CD4-positive, alpha-beta T cell (primary cell): ENCODE measurements at regions not wholly inside any gene's neighbourhood (a gene's known extent, or its start where the extent isn't known, plus 50 kb on each side); places are given as distances from the start of the nearest gene placed in this dataset.

ENCODE experiments used
- ATAC-seq: fragments of 200-7000 bp; cut with Tn5 transposase; one replicate; pipeline ENCODE4 v1.10.0; 2022; ENCODE audit warnings: mild to moderate bottlenecking; ENCODE audit not compliant: poor library complexity
- CTCF ChIA-PET: fragments of 350-600 bp; sonication (Branson Sonifier 250); formaldehyde crosslinking; loops from one replicate; lab custom pipeline; 2021; ENCODE audit warnings: antibody characterized with exemption, inconsistent platforms; lab: Charles Lee
- POLR2A ChIA-PET: fragments of 350-600 bp; sonication (Branson Sonifier 250); formaldehyde crosslinking; loops from one replicate; lab custom pipeline; 2021; ENCODE audit warnings: antibody characterized with exemption, inconsistent platforms; lab: Charles Lee
- DNase-seq, 14 experiments: peaks; one replicate each; pipeline ENCODE4 v3.0.0-alpha.2; 2013 to 2020; ENCODE audit warnings: mixed read lengths in 2 of 14
- H3K27ac ChIP-seq, 2 donors: one replicate each; pipeline versions ENCODE4 v1.5.1 to v1.7.0; 2013; ENCODE audit warnings: low read length in 2 of 2, low read depth in 1 of 2, mild to moderate bottlenecking in 1 of 2
- H3K27me3 ChIP-seq, 2 experiments: 1 replicate in 1 of 2; 2 replicates in 1 of 2; pipeline versions ENCODE4 v1.6.1 to v1.7.0; 2013; ENCODE audit warnings: low read length in 2 of 2, control low read depth in 1 of 2, mild to moderate bottlenecking in 1 of 2, moderate library complexity in 1 of 2; ENCODE audit not compliant: insufficient read depth in 2 of 2, control insufficient read depth in 1 of 2
- H3K36me3 ChIP-seq: one replicate; pipeline ENCODE4 v1.6.1; 2013; ENCODE audit warnings: low read length, control low read depth; ENCODE audit not compliant: insufficient read depth
- H3K4me1 ChIP-seq: one replicate; pipeline ENCODE4 v1.6.1; 2013; ENCODE audit warnings: low read length, control low read depth; ENCODE audit not compliant: insufficient read depth
- H3K4me3 ChIP-seq: one replicate; pipeline ENCODE4 v1.5.1; 2013; ENCODE audit warnings: mild to moderate bottlenecking, low read length, moderate library complexity
- H3K9me3 ChIP-seq, 2 experiments: 1 replicate in 1 of 2; 2 replicates in 1 of 2; pipeline versions ENCODE4 v1.6.1 to v1.7.0; 2013; ENCODE audit warnings: low read length in 2 of 2, mild to moderate bottlenecking in 2 of 2, control low read depth in 1 of 2, moderate library complexity in 1 of 2; ENCODE audit not compliant: control insufficient read depth in 1 of 2, insufficient read depth in 1 of 2
- H3K27ac Mint-ChIP-seq: one replicate; pipeline ENCODE4 v1.8.0; 2020; ENCODE audit warnings: mixed read lengths
- H3K27me3 Mint-ChIP-seq: one replicate; pipeline ENCODE4 v1.8.0; 2021; ENCODE audit warnings: mixed read lengths
- H3K36me3 Mint-ChIP-seq: one replicate; pipeline ENCODE4 v1.8.0; 2021; ENCODE audit warnings: low read depth, mixed read lengths
- H3K4me1 Mint-ChIP-seq: one replicate; pipeline ENCODE4 v1.8.0; 2021; ENCODE audit warnings: low read depth, mixed read lengths
- H3K4me3 Mint-ChIP-seq: one replicate; pipeline ENCODE4 v1.8.0; 2020; ENCODE audit warnings: mild to moderate bottlenecking, mixed read lengths
- H3K9me3 Mint-ChIP-seq: one replicate; pipeline ENCODE4 v1.8.0; 2020; ENCODE audit warnings: mixed read lengths
- intact Hi-C, 2 experiments: fragments of 100-400 bp; cut with DNase I in 1 of 2; cut with micrococcal nuclease in 1 of 2; formaldehyde crosslinking; loops; one replicate each; pipeline versions ENCODE4 v1.15.1 to v1.9.0; 2023 to 2025; cut with DNase I, micrococcal nuclease
- TF ChIP-seq, protein P1 (sequence below): fragments of 200-600 bp; IDR thresholded peaks from one replicate; pipeline ENCODE4 v1.8.0; 2022; ENCODE audit warnings: antibody characterized with exemption, mild to moderate bottlenecking

DNA sequence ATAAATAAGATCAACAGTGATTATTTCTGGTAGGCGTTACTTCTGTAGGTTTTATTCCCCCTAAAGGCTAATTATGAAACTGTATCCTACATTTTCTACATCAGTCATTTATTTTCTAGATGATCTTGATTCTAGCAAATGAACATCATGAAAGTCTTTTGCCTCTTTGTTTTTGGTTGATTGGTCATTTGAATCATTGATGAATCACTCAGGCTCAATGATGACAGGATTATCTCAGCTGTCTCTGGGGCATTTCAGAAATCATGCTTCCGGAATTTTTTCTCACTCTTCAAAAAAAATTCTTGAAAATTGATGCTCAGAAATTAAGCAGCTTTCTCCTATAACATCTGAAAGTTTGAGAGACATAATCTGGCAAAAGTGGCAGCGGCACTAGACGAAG is 298.9 kb upstream of the TCF4 start:
- TF ChIP-seq, protein P1, sequence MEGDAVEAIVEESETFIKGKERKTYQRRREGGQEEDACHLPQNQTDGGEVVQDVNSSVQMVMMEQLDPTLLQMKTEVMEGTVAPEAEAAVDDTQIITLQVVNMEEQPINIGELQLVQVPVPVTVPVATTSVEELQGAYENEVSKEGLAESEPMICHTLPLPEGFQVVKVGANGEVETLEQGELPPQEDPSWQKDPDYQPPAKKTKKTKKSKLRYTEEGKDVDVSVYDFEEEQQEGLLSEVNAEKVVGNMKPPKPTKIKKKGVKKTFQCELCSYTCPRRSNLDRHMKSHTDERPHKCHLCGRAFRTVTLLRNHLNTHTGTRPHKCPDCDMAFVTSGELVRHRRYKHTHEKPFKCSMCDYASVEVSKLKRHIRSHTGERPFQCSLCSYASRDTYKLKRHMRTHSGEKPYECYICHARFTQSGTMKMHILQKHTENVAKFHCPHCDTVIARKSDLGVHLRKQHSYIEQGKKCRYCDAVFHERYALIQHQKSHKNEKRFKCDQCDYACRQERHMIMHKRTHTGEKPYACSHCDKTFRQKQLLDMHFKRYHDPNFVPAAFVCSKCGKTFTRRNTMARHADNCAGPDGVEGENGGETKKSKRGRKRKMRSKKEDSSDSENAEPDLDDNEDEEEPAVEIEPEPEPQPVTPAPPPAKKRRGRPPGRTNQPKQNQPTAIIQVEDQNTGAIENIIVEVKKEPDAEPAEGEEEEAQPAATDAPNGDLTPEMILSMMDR: no peak
- no peaks in the 10 kb centered on the region for H3K27me3 Mint-ChIP-seq
- no peaks in the 10 kb centered on the region for H3K27me3 ChIP-seq
- no peaks in the 10 kb centered on the region for H3K36me3 ChIP-seq
- H3K36me3 Mint-ChIP-seq: no peaks in the 10 kb centered on the region
- intact Hi-C loops: no loop called here
- H3K4me1 ChIP-seq: no peaks in the 10 kb centered on the region
- no peak overlapping the region for H3K4me3 ChIP-seq
- H3K9me3 Mint-ChIP-seq: no peaks in the 10 kb centered on the region
- no peak for ATAC-seq
- CTCF ChIA-PET: no interaction called here
- H3K4me1 Mint-ChIP-seq: no peaks in the 10 kb centered on the region
- no peak overlapping the region for H3K27ac Mint-ChIP-seq
- POLR2A ChIA-PET: no interaction called here
- H3K4me3 Mint-ChIP-seq: no peak overlapping the region
- no peak for DNase-seq
- no peaks in the 10 kb centered on the region for H3K9me3 ChIP-seq
- no peak overlapping the region for H3K27ac ChIP-seq

DNA sequence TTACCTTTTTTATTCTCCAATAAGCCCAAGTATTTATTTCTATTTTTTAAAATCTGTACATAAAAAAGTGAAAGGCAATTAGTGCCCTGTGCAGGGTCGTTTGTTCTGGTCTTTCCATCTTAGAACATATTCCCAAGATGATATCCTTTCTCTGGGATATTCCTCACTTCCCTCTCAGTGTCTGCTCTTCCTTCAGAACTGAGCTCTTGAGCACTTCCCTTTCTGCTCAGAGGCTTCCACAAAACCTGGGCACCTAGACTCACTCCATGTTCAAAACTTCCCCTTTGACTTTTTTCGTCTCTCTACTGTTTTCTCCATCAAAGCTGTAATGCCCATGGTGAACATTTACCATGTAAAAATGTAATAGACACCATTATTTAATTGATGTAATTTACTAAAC is 296.5 kb upstream of the TCF4 start:
- Histone ChIP-seq H3K4me3 (no peak overlapping the region), H3K27ac (no peak overlapping the region), H3K9me3 (no peaks in the 10 kb centered on the region), H3K27me3 (no peaks in the 10 kb centered on the region), H3K36me3 (no peaks in the 10 kb centered on the region), H3K4me1 (no peaks in the 10 kb centered on the region)
- TF ChIP-seq, protein P1: no peak
- ChIA-PET POLR2A (no interaction called here), CTCF (no interaction called here)
- DNase-seq: no peak
- Mint-ChIP-seq H3K4me1 (no peaks in the 10 kb centered on the region), H3K9me3 (no peaks in the 10 kb centered on the region), H3K36me3 (no peaks in the 10 kb centered on the region), H3K4me3 (no peak overlapping the region), H3K27ac (no peak overlapping the region), H3K27me3 (no peaks in the 10 kb centered on the region)
- intact Hi-C loops: no loop called here
- ATAC-seq: no peak

DNA sequence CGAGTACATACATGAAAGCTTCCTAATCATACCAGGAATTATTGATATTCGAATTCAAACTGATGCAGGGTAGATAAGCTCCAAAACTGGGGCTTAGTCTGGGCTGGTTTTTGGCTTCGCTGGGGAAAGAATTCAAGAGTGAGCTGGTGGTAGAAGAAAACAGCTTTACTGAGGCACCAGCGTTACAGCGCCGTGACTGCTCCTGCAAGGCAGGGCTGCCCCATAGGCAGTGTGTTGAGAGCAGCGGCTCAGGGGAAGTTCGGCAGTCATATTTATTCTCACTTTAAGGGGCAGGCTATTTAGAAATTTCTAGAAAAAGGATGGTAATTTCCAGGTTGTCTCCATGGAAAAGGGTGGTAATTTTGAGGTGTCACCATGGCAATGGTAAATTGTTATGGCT is 292.6 kb upstream of the TCF4 start:
- H3K27me3 ChIP-seq: no peaks in the 10 kb centered on the region

More for the DNA sequence above, 292.6 kb upstream of the TCF4 start:
- Mint-ChIP-seq H3K9me3 (no peaks in the 10 kb centered on the region), H3K4me3 (no peak overlapping the region), H3K36me3 (no peaks in the 10 kb centered on the region), H3K4me1 (no peaks in the 10 kb centered on the region), H3K27me3 (no peaks in the 10 kb centered on the region), H3K27ac (no peak overlapping the region)
- Histone ChIP-seq H3K9me3 (no peaks in the 10 kb centered on the region), H3K36me3 (no peaks in the 10 kb centered on the region), H3K4me1 (no peaks in the 10 kb centered on the region), H3K4me3 (no peak overlapping the region), H3K27ac (no peak overlapping the region)
- DNase-seq: no peak
- TF ChIP-seq, protein P1: no peak
- ATAC-seq: no peak
- intact Hi-C loops: no loop called here
- ChIA-PET POLR2A (no interaction called here), CTCF (no interaction called here)
